Thymus (tissue), 11 donors: ENCODE measurements at regions not wholly inside any gene's neighbourhood (a gene's known extent, or its start where the extent isn't known, plus 50 kb on each side); places are given as distances from the start of the nearest gene placed in this dataset.

Experiments used
- DNase-seq, 9 donors: peaks; one replicate each; pipeline ENCODE4 v3.0.0-alpha.2; 2013; ENCODE audit warnings: low spot score in 9 of 9, low read depth in 6 of 9, missing footprints in 1 of 9
- H3K27ac ChIP-seq, 2 donors: one replicate each; pipeline ENCODE4 v1.5.1; 2013; ENCODE audit warnings: control low read depth in 1 of 2, low read depth in 1 of 2, low read length in 1 of 2, mild to moderate bottlenecking in 1 of 2, moderate library complexity in 1 of 2
- H3K27me3 ChIP-seq, 2 donors: one replicate each; pipeline ENCODE4 v1.5.1; 2013; ENCODE audit warnings: low read length in 1 of 2; ENCODE audit not compliant: control insufficient read depth in 2 of 2, insufficient read depth in 1 of 2
- H3K36me3 ChIP-seq, 2 donors: one replicate each; pipeline ENCODE4 v1.5.1; 2013; ENCODE audit warnings: low read length in 1 of 2, mild to moderate bottlenecking in 1 of 2, moderate library complexity in 1 of 2; ENCODE audit not compliant: control insufficient read depth in 2 of 2, insufficient read depth in 2 of 2
- H3K4me1 ChIP-seq, 2 donors: one replicate each; pipeline ENCODE4 v1.5.1; 2013; ENCODE audit warnings: low read length in 2 of 2; ENCODE audit not compliant: control insufficient read depth in 2 of 2, insufficient read depth in 2 of 2
- H3K4me3 ChIP-seq, 2 donors: one replicate each; pipeline ENCODE4 v1.5.1; 2013; ENCODE audit warnings: low read length in 2 of 2, control low read depth in 1 of 2, mild to moderate bottlenecking in 1 of 2
- H3K9me3 ChIP-seq, 2 donors: one replicate each; pipeline ENCODE4 v1.5.1; 2013; ENCODE audit warnings: low read length in 1 of 2, mild to moderate bottlenecking in 1 of 2; ENCODE audit not compliant: control insufficient read depth in 2 of 2, insufficient read depth in 1 of 2
- WGBS: extraction: QIAGEN DNeasy Blood & Tissue Kit; methylation state at CpG from one replicate; pipeline ENCODE4 v1.1.7; 2013; 5-methylcytosine and 5-hydroxymethylcytosine counted together
- donor health status: healthy.

DNA sequence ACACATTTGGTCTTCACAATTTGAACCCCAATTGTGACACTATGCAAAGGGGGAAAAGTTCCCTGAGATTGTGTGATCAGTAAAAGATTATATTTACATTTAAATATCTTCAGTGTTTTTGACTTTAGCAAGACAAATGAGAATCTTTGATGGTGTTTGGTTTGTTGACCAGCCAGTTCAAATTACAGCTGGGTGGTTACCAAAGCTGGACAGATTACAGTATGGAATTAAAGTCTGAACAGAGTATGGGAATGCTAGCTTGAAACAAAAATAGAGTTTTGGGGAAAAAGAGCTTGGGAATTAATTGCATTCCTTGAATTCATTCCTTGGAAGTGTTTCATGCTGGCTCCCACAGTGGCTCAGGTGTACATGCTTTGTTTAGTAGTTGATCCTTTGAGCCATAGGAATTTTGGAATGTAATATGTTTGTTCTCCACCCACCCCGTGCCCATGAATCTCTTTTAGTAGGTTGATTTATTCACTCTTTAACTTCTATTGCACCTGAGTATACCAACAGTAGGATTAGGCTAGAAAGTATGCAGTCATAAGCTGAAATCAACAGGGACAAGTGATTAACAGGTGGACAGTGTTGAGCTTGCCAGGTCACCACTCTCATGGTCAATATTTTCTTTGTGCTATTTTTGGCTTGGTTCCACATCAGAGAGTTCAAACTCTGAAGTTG lies 81.1 kb upstream of the HELT start:
- no peaks in the 10 kb centered on the region for H3K27me3 ChIP-seq
- no peak for DNase-seq
- H3K4me3 ChIP-seq: no peak overlapping the region
- H3K27ac ChIP-seq: no peak overlapping the region
- 80% methylated on average over 1 of the region's 1 CpG for WGBS
- no peaks in the 10 kb centered on the region for H3K9me3 ChIP-seq
- H3K36me3 ChIP-seq: no peaks in the 10 kb centered on the region
- H3K4me1 ChIP-seq: no peaks in the 10 kb centered on the region

DNA sequence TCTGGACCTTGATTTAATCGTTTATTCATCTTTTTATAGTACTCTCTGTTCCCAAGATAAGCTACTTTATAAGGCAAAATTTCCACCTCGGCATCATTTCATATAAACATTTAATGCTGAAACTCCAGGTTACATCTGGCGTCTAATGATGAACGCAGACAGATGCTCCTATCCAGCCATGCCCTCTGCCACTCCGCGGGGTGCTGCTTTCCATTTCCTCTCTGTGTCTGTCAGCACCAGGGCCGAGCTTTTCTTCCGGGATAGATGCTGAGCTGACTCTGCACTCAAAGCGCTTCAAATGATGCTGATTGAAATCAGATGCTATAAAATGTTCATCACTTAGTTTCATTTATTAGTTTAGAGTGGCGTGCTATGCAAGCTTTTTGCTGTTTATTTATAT lies 80.5 kb upstream of the HELT start:
- Histone ChIP-seq H3K36me3 (no peaks in the 10 kb centered on the region), H3K9me3 (no peaks in the 10 kb centered on the region), H3K4me3 (no peak overlapping the region), H3K27me3 (no peaks in the 10 kb centered on the region), H3K27ac (no peak overlapping the region), H3K4me1 (no peaks in the 10 kb centered on the region)
- DNase-seq: no peak
- WGBS: 87% methylated on average over 10 of the region's 10 CpGs

GRCh38 chr4:184938871-184939270 lies 79.4 kb upstream of the HELT start:
- H3K9me3 ChIP-seq: peaks cover 0 to 3% of the 10 kb centered on the region in 2 donors
- no peak for DNase-seq
- no peak overlapping the region for H3K4me3 ChIP-seq
- no peaks in the 10 kb centered on the region for H3K36me3 ChIP-seq
- no peaks in the 10 kb centered on the region for H3K27me3 ChIP-seq
- 96% methylated on average over 7 of the region's 7 CpGs for WGBS
- no peak overlapping the region for H3K27ac ChIP-seq
- no peaks in the 10 kb centered on the region for H3K4me1 ChIP-seq

- Histone ChIP-seq H3K4me3 (no peak overlapping the region), H3K27ac (no peak overlapping the region), H3K9me3 (peaks cover 0 to 3% of the 10 kb centered on the region in 2 donors), H3K36me3 (no peaks in the 10 kb centered on the region), H3K4me1 (no peaks in the 10 kb centered on the region), H3K27me3 (no peaks in the 10 kb centered on the region)
- WGBS: 96% methylated on average over 2 of the region's 2 CpGs
- DNase-seq: no peak
These were observed 78.3 kb upstream of the HELT start for GRCh38 chr4:184939978-184940377.

- H3K27me3 ChIP-seq: no peaks in the 10 kb centered on the region
- no peaks in the 10 kb centered on the region for H3K4me1 ChIP-seq
- no peak overlapping the region for H3K4me3 ChIP-seq
- WGBS: 96% methylated on average over 8 of the region's 8 CpGs
- H3K27ac ChIP-seq: no peak overlapping the region
- H3K9me3 ChIP-seq: peaks cover 0 to 3% of the 10 kb centered on the region in 2 donors
- no peak for DNase-seq
- H3K36me3 ChIP-seq: no peaks in the 10 kb centered on the region
These were observed 77.8 kb upstream of the HELT start for GRCh38 chr4:184940500-184940899.

- WGBS: 94% methylated on average over 13 of the region's 13 CpGs
- Histone ChIP-seq H3K4me3 (no peak overlapping the region), H3K27me3 (no peaks in the 10 kb centered on the region), H3K36me3 (no peaks in the 10 kb centered on the region), H3K27ac (no peak overlapping the region), H3K9me3 (peaks cover 0 to 3% of the 10 kb centered on the region in 2 donors), H3K4me1 (no peaks in the 10 kb centered on the region)
- DNase-seq: no peak
These were observed 76.4 kb upstream of the HELT start for GRCh38 chr4:184941671-184942418.

DNA sequence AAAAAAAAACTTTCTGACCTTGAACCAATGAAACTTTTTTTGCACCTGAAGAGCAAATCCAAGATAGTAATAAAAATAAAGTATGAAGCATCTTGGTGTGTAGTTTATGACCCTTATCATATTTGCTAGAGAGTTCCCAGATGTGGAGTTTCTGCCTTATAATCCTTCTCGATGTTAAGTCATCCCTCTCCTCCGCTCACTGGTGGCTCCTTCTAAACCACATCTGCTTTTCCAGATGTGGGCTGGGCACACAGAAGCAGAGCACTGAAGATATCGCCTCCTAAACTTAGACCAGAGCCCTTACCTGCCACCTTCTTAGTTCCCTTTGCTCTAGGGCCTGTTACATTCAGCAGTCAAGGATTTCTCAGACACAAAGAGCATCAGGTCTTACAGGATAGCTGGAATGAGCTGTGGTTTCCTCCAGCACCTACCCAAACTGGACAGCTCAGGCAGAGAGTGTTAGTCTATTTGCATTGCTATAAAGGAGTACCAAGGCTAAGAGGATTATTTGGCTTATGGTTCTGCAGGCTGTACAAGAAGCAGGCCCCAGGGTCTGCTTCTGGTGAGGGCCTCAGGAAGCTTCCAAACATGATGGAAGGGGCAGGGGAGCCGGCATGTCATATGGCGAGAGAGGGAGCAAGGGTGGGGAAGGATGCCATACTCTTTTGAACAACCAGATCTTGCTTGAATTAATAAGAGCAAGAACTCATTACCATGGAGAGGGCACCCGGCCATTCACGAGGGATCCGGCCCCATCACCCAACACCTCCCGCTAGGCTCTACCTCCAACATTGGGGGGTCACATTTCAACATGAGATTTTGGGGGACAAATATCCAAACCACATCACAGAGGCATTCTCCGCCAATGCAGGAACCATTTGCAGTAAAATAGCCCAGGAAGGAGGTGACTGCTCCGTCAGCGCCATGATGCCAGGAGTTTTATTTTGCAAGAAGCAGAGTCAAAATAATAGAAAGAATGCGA lies 75.6 kb upstream of the HELT start:
- no peaks in the 10 kb centered on the region for H3K4me1 ChIP-seq
- 97% methylated on average over 13 of the region's 13 CpGs for WGBS
- H3K36me3 ChIP-seq: no peaks in the 10 kb centered on the region
- no peaks in the 10 kb centered on the region for H3K27me3 ChIP-seq
- H3K4me3 ChIP-seq: no peak overlapping the region
- H3K9me3 ChIP-seq: peaks cover 0 to 3% of the 10 kb centered on the region in 2 donors
- H3K27ac ChIP-seq: no peak overlapping the region
- no peak for DNase-seq

DNA sequence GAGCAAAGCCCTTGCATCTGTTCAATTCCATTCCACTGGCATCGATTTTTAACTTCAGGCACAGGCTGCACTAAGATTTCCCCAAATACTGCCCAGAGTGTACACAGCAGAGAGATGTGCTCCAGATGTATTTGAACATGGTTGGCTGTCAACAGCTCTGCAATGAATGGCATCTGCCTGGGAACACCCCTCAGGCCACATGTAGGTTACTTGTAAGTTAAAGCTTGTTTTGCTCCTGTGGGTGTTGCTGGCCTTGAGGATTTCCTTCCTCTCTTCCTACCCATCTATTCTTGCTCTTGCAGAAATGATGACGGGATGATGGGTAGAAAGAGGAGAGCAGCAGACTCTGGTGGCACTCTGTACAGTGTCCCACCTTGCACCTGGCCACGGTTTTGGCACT lies 69.3 kb upstream of the HELT start:
- Histone ChIP-seq H3K9me3 (peaks cover 0 to 4% of the 10 kb centered on the region in 2 donors), H3K4me3 (no peak overlapping the region), H3K27ac (no peak overlapping the region), H3K27me3 (peaks cover 0 to 2% of the 10 kb centered on the region in 2 donors), H3K36me3 (no peaks in the 10 kb centered on the region), H3K4me1 (no peaks in the 10 kb centered on the region)
- DNase-seq: no peak
- 91% methylated on average over 3 of the region's 3 CpGs for WGBS
